ENCODE measurements at regions not wholly inside any gene's neighbourhood (a gene's known extent, or its start where the extent isn't known, plus 50 kb on each side); places are given as distances from the start of the nearest gene placed in this dataset.
"Not testable (repeated sequence)": the region's sequence is repeated elsewhere in the genome, so short reads cannot be mapped to it uniquely, and the experiment has no call there.

DNA sequence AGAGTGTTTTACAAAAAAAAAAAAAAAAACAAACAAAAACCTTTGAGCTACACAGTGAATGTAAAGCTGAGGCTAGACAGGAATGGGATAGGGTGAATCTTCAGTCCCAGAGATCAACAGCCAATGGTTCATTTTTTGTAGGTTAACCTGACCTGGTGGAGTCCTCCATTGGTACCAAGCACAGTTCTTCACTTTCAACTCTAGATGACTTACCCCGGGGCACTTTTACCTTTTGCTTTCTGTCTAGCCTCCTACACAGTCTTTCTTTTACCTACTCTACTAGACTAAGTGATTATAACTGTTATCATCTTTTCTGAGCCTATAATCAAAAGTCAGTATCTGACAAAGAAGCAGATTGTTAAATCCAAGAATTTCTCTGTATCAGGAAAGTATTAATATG, 50.9 kb downstream of the ANXA2R start:
- TF ChIP-seq, protein P1, sequence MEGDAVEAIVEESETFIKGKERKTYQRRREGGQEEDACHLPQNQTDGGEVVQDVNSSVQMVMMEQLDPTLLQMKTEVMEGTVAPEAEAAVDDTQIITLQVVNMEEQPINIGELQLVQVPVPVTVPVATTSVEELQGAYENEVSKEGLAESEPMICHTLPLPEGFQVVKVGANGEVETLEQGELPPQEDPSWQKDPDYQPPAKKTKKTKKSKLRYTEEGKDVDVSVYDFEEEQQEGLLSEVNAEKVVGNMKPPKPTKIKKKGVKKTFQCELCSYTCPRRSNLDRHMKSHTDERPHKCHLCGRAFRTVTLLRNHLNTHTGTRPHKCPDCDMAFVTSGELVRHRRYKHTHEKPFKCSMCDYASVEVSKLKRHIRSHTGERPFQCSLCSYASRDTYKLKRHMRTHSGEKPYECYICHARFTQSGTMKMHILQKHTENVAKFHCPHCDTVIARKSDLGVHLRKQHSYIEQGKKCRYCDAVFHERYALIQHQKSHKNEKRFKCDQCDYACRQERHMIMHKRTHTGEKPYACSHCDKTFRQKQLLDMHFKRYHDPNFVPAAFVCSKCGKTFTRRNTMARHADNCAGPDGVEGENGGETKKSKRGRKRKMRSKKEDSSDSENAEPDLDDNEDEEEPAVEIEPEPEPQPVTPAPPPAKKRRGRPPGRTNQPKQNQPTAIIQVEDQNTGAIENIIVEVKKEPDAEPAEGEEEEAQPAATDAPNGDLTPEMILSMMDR (conservative IDR thresholded peaks at IDR 0.05; ENCODE audit: low read depth, low read length): no peak
- no peak for DNase-seq (ENCODE audit: low read depth)
- peak overlapping the region; percentile 65 for H3K4me3 ChIP-seq (ENCODE audit: low read length)

DNA sequence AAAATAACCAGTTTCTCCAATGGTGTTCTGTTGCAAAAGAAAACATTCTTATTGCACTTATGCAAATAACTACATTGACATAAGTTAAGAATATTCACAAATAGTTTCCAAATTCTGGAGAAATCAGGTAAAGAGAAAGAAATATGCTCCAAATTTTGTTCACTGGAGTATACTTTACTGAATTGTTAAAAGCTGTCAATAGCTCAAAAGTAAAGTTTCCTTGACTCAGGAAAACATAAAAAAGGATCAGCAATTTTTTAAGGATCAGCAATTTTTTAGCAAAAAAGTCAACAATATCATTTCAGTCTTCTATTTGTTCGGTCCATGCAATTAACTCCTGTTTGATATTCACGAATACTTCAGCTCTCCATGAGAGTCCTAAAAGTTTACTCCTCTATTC, 51.6 kb downstream of the ANXA2R start:
- no peak for DNase-seq (ENCODE audit: low read depth)
- no peak overlapping the region for H3K4me3 ChIP-seq (ENCODE audit: low read length)
- TF ChIP-seq, protein P1 (conservative IDR thresholded peaks at IDR 0.05; ENCODE audit: low read depth, low read length): no peak

DNA sequence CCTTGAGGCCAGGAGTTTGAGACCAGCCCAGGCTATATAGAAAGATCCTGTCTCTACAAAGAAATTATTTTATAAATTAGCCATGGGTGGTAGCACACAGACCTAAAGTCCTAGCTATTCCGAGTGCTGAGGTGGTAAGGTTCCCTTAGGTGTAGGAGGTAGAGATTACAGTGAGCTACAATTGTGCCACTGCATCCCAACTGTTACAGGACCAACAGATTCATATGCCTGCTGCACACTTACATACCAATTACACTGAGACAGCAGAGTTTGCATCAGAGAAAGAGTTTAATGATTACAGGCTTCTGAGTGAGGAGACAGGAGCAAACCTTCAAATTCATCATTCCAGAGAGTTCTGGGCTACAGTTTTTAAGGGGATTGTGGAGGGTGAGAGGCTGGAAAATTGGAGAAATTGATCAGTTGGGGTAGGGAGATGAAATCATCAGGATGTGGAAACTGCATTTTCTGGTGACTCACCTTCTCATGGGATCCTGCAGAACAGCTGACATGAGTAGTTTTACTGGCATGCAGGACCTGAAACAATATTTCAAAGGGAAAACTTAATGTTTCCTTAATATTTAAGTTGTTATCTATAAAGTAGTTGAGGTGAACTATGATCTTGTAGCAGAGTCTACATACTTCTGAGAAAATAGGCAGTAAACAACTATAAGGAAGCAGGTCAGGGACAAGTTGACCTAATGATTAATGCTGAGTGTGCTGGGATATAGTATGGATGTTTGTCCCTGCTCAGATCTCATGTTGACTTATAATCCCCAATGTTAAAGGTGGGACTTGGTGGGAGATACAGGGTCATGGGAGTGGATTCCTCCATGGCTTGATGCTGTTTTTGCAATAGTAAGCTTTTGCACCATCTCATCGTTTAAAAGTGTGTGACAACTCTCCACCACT, 54.7 kb downstream of the ANXA2R start:
- DNase-seq (ENCODE audit: low read depth): no peak
- TF ChIP-seq, protein P1 (conservative IDR thresholded peaks at IDR 0.05; ENCODE audit: low read depth, low read length): no peak
- H3K4me3 ChIP-seq (ENCODE audit: low read length): no peak overlapping the region

DNA sequence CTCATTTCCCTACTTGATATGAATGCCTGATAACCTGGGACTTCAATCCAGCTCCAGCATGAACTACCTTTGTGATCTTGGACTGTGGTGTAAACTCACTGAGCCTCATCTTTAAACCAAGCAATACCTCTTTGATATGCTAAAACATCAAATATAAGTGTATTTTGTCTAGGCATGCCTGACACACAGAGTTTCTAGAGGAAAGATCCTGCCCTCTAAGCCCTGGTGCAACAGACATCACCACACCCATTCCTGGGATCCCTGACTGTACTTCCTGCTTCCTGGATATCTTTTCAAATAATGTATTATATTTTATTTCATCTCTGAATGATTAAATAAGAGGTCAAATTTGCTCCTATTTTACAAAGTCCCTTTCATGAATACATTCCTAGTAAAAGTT, 55.8 kb downstream of the ANXA2R start:
- no peak for DNase-seq (ENCODE audit: low read depth)
- TF ChIP-seq, protein P1 (conservative IDR thresholded peaks at IDR 0.05; ENCODE audit: low read depth, low read length): no peak

DNA sequence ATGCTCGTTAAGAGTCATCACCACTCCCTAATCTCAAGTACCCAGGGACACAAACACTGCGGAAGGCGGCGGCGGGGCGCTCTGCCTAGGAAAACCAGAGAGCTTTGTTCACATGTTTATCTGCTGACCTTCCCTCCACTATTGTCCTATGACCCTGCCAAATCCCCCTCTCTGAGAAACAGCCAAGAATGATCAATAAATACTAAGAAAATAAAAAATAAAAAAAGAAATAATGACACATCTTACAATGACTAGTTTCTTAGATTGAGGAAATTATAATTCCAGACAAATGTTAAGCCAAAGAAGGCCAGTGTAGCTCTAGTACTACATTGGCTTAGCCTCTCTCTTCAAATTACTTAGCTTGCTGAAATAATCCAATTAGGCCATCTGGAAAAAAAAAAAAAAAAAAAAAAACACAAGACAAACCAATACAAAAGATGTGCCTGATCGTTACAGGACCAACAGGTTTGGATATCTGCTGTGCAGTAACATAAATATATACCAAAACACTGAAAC, 58.0 kb downstream of the ANXA2R start:
- TF ChIP-seq, protein P1 (conservative IDR thresholded peaks at IDR 0.05; ENCODE audit: low read depth, low read length): no peak
- H3K4me3 ChIP-seq (ENCODE audit: low read length): no peak overlapping the region
- no peak for DNase-seq (ENCODE audit: low read depth)

More for the DNA sequence above, 55.8 kb downstream of the ANXA2R start:
- H3K4me3 ChIP-seq (ENCODE audit: low read length): no peak overlapping the region

DNA sequence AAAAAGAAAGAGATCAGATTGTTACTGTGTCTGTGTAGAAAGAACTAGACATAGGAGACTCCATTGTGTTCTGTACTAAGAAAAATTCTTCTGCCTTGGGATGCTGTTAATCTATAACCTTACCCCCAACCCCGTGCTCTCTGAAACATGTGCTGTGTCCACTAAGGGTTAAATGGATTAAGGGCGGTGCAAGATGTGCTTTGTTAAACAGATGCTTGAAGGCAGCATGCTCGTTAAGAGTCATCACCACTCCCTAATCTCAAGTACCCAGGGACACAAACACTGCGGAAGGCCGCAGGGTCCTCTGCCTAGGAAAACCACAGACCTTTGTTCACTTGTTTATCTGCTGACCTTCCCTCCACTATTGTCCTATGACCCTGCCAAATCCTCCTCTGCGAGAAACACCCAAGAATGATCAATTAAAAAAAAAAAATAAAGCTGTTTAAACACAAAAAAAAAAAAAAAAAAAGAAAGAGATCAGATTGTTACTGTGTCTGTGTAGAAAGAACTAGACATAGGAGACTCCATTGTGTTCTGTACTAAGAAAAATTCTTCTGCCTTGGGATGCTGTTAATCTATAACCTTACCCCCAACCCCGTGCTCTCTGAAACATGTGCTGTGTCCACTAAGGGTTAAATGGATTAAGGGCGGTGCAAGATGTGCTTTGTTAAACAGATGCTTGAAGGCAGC, 58.6 kb downstream of the ANXA2R start:
- not testable (repeated sequence) for DNase-seq (ENCODE audit: low read depth); H3K4me3 ChIP-seq (ENCODE audit: low read length)

DNA sequence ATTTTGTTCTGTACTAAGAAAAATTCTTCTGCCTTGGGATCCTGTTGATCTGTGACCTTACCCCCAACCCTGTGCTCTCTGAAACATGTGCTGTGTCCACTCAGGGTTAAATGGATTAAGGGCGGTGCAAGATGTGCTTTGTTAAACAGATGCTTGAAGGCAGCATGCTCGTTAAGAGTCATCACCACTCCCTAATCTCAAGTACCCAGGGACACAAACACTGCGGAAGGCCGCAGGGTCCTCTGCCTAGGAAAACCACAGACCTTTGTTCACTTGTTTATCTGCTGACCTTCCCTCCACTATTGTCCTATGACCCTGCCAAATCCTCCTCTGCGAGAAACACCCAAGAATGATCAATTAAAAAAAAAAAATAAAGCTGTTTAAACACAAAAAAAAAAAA, 59.1 kb downstream of the ANXA2R start:
- DNase-seq (ENCODE audit: low read depth); H3K4me3 ChIP-seq (ENCODE audit: low read length): not testable (repeated sequence)

DNA sequence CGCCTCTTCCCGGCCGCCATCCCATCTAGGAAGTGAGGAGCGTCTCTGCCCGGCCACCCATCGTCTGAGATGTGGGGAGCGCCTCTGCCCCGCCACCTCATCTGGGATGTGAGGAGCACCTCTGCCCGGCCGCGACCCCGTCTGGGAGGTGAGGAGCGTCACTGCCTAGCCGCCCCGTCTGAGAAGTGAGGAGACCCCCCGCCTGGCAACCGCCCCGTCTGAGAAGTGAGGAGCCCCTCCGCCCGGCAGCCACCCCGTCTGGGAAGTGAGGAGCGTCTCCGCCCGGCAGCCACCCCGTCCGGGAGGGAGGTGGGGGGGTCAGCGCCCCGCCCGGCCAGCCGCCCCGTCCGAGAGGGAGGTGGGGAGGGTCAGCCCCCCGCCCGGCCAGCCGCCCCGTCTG, 59.7 kb downstream of the ANXA2R start:
- not testable (repeated sequence) for H3K4me3 ChIP-seq (ENCODE audit: low read length); DNase-seq (ENCODE audit: low read depth)

DNA sequence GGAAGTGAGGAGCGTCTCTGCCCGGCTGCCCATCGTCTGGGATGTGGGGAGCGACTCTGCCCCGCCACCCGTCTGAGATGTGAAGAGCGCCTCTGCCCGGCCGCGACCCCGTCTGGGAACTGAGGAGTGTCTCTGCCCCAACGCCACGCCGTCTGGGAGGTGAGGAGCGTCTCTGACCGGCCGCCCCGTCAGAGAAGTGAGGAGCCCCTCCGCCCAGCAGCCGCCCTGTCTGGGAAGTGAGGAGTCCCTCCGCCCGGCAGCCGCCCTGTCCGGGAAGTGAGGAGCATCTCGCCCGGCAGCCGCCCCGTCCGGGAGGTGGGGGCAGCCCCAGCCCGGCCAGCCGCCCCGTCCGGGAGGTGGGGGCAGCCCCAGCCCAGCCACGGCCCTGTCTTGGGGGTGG, 60.9 kb downstream of the ANXA2R start:
- H3K4me3 ChIP-seq (ENCODE audit: low read length); DNase-seq (ENCODE audit: low read depth): not testable (repeated sequence)
